HG03066 (cell line): ENCODE measurements at regions not wholly inside any gene's neighbourhood (a gene's known extent, or its start where the extent isn't known, plus 50 kb on each side); places are given as distances from the start of the nearest gene placed in this dataset.
"Not testable (repeated sequence)": the region's sequence is repeated elsewhere in the genome, so short reads cannot be mapped to it uniquely, and the experiment has no call there.

Source experiments
- ATAC-seq: cut with Tn5 transposase; IDR thresholded peaks from one replicate; pipeline ENCODE4 v1.9.1; 2021; ENCODE audit warnings: low read depth; ENCODE audit not compliant: unreplicated experiment

DNA sequence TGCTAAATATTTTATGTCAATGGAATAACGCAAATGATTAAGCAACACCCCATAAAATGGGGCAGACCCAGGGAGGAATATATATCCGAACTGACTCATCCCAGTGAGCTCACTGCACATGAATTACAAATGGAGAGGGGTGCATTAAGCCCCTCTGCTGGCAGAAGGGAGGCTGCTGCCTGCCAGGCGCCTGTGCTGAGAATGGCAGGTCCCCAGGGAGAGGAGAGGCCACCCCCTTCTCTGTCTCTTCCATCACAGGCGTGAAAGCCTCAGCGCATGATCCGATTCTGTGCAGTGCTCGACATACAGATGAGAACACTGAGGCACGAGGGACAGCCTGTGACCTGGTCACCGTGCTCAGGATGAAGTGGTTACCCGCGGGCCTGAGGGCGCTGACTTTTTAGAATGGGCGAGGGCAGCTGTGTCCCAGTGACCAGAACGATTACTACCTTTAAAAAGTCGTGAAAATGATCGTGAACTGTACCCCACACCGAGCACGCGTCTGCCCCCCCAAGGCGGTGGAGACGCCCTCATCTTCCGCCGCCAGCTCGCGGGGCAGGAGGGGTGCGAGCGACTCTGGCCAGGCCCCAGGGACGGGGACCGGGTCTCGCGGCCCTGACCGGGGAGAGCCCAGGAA lies 229.7 kb upstream of the FRG2C start:
- not testable (repeated sequence) for ATAC-seq

DNA sequence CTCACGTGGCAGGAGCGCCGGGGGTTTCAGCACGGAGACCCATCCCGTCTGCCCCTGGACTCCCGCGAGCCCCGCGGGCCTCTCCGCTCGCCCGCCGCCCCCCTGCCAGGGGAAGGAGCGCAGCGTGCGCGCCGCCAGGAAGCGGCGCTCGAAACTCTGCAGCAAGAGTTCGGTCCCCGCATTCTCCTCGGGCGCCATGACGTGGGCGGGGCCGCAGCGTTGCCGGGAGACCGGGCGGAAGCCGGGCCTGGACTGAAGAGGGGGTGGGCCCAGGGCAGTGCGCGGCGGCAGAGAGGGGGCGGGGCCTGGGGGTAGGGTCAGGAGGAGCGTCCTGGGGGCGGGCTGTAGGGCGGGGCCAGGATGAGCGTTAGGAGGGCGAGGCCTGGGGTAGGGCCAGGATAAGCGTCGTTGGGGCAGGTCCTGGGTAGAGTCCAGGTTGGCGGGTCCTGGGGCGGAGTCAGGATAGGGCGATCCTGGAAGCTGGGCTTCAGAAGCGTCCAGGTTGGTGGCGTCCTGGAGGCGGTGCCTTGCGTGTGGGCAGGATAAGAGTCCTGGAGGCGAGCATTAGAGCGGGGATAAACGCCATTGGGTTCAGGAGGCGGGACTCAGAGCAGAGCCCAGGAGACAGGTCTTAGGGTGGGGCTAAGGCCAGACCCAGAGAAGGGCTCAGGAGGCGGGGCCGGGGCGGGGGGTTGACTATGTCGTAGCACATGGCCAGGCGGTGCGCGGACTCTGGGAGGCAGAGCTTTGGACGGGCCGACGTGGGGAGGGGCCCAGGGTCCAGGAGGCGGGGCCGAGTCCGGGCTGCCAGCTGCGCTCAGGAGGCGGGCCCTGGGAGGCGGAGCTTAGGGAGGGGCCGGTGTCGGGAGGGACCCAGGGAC lies 229.0 kb upstream of the FRG2C start:
- ATAC-seq: peak; percentile 100

DNA sequence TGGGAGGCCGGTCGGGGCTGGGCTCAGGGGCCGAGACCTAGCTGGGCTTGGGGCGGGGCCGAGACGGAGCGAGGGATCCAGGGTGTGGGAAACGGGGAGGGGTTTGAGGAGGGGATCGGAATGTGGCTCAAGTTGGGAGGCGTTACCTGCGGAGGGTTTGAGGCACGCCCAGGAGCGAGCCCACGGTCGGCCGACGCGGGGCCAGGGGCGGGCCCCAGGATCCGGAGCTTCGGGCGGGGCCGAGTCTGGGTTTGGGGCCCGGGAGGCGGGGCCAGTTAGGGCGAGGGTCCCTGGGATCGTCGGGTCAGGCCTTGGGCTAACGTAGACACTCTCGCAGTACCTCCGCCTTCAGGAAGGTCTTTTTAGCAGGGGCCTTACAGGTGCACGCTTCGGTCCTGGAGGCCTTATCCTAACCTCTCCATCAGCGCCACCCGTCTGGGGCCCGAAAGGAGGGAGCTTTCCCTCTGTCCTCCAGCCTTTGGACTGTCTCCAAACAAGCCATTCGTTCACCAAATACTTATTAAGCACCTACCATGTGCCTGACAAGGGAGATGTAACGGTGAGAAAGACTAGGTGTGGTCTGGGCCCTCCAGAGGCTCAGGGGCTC lies 228.2 kb upstream of the FRG2C start:
- not testable (repeated sequence) for ATAC-seq

DNA sequence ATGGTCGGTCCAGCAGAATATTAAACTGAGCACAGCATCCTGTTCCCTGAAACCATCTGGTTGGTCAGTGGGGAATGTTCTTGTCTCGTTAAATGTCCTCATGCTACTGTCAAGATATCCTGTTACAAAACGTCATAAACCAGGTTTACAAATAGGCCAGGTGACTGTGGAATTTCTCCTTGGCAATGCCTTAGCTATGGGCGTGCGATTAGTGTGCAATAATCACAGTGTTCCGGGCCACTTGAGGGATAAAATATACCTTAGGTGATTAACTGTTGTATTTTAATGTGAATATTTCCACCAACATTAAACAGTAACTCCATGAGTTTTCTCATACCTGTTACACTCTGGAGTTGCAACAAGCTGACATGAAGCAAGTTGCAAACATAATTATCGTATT lies 223.1 kb upstream of the FRG2C start:
- not testable (repeated sequence) for ATAC-seq

DNA sequence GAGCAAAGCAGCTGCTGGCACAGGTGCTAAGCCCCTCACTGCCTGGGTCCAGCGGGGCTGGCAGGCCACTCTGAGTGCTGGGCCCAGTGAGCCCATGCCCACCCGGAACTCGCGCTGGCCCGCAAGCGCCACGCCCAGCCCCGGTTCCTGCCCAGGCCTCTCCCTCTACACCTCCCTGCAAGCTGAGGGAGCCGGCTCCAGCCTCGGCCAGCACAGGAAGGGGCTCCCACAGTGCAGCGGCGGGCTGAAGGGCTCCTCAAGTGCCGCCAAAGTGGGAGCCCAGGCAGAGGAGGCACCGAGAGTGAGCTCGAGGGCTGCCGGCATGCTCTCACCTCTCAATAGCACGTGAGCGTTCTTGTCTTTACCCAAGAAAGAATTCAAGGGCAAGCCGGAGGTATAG lies 219.5 kb upstream of the FRG2C start:
- not testable (repeated sequence) for ATAC-seq

DNA sequence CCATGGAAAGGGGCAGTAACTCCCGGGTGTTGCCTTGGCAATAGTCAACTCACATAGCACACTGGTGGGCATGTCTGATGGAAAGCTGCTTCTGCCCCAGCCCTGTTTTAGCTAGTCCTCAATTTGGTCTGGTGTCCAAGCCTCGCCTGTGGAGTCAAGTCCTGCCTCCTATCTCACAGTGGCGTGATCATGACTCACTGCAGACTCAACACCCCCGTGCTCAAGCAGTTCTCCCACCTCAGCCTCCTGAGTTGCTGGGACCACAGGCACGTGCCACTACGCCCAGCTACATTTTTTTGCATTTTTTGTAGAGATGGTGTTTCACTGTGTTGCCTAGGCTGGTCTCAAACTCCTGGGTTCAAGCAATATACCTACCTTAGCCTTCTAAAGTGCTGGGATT lies 218.9 kb upstream of the FRG2C start:
- ATAC-seq: not testable (repeated sequence)

DNA sequence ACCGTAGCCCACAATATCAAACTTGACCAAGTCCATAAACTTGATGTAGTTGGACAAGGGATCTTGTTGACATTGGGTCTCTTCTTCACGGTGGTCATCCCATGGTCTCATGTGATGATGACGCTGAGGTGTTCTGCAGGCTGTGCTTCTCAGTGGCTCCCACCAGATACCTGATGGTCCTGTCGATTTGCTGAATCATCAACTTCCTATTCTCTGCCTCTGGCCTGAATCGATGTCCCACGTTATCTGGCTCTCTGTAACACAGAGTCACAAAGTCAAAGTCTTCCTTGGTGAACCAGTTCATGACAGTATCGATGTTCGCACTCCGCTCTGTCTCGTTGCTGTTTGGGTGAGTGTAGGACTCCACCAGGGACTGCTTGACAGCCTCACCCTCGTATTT lies 217.2 kb upstream of the FRG2C start:
- ATAC-seq: not testable (repeated sequence)

DNA sequence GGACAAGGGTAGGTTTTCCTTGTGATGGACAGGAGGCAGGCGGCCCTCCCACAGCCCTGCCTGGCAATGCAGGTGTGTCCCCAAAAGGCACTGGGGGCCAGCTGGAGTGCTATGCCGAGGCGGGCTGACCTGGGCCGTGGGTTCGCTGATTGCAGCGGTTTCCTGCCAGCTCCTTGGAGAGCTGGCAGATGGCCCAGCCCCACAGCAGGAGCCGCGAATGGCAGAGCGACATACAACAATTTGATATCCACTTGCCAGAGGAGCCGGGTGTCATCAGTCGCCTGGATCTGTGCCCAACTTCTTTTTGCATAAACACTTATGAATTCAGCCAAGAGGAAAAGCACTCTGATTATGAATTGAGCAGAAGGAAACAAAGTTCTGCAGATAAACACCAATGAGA lies 210.8 kb upstream of the FRG2C start:
- not testable (repeated sequence) for ATAC-seq

DNA sequence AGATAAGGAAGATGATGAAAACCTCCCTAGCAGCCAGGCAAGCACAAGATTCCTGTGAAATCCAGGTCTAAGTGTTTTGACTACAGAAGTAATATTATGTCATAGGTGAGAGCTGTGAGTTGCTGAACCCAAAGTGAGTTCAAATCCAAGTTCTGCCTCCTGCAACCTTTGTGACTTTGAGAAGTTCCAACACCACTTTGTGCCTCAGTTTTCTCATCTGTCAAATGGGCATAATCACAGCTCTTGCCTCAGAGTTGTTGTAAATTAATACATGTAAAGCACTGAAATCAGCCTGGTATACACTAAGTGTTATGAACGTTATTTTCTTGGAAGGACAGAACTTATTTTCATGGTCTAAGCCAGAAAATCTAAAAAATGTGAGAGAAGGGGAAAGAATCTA lies 210.3 kb upstream of the FRG2C start:
- ATAC-seq: not testable (repeated sequence)

DNA sequence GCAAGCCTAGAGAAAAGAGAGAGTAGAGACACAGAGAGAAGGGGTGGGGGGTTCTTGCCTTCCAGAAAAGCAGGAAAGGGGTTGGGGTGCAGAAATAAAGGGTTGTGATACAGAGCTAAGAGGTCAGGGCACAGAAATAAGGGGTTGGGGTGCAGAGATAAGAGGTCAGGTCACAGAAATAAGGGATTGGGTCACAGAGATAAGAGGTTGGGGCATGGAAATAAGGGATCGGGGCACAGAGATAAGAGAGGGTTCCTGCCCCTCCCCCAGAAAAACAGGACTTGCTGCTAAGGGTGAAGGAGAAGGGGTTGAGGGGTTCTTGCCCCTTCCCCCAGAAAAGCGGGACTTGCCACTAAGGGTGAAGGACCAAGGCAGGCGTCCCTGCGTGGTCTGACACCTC lies 189.6 kb upstream of the FRG2C start:
- ATAC-seq: not testable (repeated sequence)

DNA sequence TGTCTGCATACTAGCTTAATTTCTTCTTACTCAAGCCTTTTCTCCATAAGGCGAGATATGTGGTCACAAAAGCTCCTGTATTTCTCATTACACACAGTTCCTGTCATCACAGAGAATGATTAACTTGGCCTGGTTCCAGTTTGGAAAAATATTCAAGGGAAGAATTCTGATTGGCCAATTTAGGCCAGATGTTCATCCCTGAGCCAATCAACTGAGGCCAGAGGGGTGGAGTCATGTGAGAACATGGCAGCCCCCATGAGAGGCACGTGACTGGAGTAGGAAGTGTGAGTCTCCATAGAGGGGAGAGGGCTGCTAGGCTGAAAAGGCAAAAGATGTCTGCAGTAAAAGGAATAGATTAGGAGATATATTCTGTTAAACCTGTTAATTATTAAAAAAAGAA lies 167.5 kb upstream of the FRG2C start:
- not testable (repeated sequence) for ATAC-seq

DNA sequence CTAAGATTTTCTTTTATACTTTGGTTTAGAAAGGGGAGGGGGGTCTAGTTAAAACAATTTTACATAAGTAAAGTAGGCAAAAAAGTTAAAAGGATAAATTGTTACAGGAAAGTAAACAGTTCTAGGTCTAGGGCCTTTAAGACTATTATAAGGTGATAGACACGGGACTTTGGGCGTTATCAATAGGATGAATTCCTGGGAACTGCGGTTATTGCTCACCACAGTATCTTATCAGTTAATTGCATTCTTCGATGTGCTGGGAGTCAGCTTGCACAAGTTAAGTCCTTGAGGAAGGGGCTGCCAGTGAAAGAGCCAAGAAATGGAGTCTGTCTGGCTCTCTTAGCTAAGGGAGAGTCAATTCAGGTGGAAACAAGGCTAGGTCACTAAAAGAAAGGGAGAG lies 163.8 kb upstream of the FRG2C start:
- not testable (repeated sequence) for ATAC-seq

DNA sequence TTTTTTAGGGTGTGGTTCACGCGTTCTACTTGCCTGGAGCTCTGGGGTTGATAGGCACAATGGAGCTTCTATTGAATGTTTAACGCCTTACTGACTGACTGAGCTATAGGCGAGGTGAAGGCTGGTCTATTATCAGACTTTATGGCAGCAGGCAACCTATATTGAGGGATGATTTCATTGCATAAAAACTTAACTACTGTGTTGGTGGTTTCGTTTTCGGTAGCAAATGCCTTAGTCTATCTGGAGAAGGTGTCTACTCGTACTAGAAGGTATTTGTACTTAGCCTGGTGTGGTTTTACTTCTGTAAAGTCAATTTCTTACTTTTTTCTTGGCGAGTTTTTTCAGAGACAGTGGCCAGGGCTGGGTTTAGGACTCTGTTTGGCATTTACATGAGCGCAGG lies 162.0 kb upstream of the FRG2C start:
- ATAC-seq: not testable (repeated sequence)

DNA sequence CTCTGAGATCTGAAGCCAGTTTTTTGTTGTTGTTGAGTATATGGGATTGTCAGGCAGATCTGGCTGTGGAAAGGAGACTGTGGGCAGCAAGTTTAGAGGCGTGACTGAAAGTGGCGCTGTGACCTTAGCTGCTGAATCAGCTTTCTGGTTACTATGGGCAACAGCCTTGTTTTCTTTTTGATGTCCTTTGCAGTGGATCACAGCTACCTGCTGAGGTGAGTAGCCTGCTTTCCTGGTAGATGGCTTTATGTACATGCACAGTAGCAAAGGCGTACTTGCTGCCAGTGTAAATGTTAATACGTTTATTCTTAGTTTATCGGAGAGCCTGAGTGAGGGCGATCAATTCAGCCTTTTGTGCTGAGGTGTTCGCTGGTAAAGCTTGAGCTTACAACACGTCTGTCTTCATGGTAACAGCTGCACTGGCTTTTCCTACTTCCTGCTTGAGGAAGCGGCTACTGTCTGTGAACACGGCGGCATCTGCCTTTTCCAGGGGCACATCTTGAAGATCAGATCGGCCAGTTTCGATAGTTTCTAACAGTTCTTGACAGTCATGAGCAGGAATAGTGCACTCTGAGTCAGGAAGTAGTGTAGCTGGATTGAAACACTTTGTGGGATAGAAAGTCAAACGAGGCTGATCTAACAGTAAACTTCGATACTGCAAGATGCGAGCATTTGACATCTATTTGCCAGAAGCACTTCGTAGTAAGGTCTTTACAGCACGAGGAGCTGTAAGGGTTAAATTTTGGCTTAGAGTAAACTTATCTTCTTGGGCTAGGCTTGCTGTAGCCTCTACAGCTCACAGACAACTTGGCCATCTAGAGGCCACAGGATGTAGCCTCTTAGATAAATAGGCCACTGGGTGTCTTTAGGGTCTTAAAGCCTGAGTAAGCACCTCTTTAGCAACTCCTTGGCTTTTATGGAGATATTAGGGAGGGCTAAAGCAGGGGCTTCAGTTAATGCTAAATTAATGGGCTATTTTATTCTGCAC lies 161.1 kb upstream of the FRG2C start:
- not testable (repeated sequence) for ATAC-seq

DNA sequence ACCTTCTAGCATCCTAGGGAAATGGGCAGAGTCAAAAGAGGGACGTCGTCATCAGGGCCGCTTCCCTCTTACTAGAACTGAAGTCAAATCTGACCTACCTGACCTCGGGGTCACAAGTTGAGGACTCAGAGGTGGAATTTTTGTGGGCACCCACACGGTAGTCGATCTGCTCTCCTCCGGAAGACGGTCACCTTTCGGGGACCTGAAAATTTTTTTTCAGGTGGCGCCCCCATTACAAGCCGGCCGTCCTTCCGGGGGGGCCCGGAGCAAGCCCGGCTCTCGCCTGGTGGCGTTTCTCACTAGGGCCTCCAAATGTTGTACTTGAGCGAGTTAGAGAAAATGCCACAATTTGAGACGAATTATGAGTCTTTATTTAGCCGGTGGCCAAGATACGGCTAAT lies 157.5 kb upstream of the FRG2C start:
- ATAC-seq: no peak

DNA sequence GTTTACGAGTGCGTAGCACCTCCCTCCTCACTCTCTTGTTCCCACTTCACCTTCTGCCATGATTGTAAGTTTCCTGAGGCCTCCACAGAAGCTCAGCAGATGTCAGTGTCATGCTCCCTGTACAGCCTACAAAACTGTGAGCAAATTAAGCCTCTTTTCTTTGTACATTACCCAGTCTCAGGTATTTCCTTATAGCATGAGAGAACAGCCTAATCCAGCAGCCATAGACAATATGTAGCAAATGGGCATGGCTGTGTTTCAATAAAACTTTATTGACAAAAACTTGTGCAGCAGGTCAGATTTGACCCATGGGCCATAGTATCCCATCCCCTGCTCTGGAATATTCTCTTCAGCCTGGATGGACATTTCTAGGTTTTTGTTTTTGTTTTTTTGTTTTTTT lies 156.2 kb upstream of the FRG2C start:
- ATAC-seq: not testable (repeated sequence)

DNA sequence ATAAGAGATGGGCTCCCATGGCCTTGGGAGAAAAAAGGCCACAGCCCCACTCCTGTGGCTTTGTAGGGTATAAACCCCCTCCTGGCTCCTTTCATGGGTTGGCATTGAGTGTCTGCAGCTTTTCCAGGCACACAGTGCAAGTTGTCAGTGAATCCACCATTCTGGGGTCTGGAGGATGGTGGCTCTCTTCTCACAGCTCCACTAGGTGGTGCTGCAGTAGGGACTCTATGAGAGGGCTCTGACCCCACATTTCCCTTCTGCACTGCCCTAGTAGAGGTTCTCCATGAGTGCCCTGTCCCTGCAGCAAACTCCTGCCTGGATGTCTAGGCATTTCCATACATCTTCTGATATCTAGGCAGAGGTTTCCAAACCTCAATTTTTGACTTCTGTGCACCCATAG lies 136.5 kb upstream of the FRG2C start:
- ATAC-seq: not testable (repeated sequence)

DNA sequence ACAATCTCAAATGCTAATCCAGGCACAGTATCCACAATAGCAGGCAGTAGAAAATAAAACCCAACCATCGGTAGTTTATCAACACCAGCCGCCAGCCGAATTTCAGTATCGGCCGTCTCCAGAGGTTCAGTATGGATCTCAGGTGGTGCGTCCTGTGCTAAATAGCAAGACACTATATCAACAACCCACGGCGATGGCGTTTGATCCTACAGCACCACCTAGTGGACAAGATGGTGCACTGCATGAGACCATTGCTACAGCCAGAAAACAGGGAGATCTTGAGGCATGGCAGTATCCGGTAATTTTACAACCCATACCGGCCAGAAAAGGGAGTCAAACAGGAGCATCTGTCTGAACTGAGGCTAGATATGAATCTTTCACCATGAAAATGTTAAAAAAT lies 112.0 kb upstream of the FRG2C start:
- ATAC-seq: not testable (repeated sequence)

DNA sequence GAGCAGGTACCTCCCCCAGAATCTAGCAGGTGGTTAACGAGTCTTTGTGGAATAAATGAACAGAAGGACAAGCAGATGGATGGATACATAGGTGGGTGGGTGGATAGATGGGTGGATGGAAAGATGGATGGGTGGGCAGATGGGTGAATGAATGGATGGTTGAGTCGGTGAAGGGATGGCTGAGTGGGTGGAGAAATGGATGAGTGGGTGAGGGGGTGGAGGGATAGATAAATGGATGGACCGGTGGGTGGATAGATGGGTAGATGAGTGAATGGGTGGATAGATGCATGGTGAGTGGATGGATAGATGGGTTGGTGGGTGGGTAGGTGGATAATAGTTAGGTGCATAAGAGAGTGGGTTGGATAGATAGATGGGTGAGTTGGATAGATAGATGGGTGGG lies 99.7 kb upstream of the FRG2C start:
- not testable (repeated sequence) for ATAC-seq

DNA sequence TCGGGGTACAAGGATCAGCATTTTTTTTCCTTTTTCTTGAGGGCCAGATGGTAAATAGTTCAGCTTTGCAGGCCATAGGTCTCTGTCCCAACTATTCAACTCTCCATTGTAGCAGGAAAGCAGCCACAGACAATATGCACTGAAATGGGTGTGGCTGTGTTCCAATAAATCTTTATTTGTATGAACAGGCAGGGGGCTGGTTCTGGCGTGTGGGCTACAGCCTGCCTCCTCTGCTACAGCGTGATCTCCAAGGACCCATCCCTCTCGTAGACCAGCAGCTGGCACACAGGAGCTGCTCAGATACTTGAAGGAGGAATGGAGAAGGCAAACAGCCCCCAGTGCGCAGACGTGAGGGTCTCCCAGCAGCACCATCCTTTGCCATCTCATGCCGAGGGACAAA lies 91.8 kb upstream of the FRG2C start:
- not testable (repeated sequence) for ATAC-seq
